ENCODE measurements at regions not wholly inside any gene's neighbourhood (a gene's known extent, or its start where the extent isn't known, plus 50 kb on each side); places are given as distances from the start of the nearest gene placed in this dataset.

DNA sequence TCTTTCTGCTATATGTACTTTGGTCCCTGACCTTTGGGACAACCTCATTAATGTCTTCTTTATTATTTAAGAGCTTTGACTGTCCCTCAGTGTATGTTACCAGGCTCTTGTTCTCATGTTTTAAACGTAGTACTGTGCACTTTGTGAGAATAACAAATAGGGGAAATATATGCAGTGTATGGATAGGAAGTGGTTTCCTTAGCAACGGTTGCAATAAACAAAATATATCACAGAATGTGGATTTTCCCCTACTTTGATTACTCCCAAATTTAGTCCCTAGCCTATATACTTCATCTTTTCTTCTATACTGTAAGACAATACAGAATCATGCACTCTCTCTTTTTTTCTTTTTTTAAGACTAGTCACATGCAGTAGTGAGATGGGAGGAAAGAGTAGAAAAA lies 123.8 kb upstream of the AKIRIN2 start:
- H3K9me3 ChIP-seq (ENCODE audit: control insufficient read depth, low read length), result no peaks in the 10 kb centered on the region
- H3K4me2 ChIP-seq (ENCODE audit: low read length), result no peak overlapping the region
- no peak overlapping the region for H2AFZ ChIP-seq
- no peak overlapping the region for H3K27ac ChIP-seq
- H3K27me3 ChIP-seq (ENCODE audit: control insufficient read depth, insufficient read depth, low read length), result no peaks in the 10 kb centered on the region
- H3K9ac ChIP-seq, result no peak overlapping the region
- TF ChIP-seq, protein P1, sequence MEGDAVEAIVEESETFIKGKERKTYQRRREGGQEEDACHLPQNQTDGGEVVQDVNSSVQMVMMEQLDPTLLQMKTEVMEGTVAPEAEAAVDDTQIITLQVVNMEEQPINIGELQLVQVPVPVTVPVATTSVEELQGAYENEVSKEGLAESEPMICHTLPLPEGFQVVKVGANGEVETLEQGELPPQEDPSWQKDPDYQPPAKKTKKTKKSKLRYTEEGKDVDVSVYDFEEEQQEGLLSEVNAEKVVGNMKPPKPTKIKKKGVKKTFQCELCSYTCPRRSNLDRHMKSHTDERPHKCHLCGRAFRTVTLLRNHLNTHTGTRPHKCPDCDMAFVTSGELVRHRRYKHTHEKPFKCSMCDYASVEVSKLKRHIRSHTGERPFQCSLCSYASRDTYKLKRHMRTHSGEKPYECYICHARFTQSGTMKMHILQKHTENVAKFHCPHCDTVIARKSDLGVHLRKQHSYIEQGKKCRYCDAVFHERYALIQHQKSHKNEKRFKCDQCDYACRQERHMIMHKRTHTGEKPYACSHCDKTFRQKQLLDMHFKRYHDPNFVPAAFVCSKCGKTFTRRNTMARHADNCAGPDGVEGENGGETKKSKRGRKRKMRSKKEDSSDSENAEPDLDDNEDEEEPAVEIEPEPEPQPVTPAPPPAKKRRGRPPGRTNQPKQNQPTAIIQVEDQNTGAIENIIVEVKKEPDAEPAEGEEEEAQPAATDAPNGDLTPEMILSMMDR (IDR thresholded peaks at IDR 0.05), result no peak
- no peaks in the 10 kb centered on the region for H3K4me1 ChIP-seq
- H3K4me3 ChIP-seq (ENCODE audit: low read depth, low read length), result no peak overlapping the region
- H3K36me3 ChIP-seq (ENCODE audit: control insufficient read depth, insufficient read depth, low read length), result no peaks in the 10 kb centered on the region
- H3K79me2 ChIP-seq, result no peaks in the 10 kb centered on the region

DNA sequence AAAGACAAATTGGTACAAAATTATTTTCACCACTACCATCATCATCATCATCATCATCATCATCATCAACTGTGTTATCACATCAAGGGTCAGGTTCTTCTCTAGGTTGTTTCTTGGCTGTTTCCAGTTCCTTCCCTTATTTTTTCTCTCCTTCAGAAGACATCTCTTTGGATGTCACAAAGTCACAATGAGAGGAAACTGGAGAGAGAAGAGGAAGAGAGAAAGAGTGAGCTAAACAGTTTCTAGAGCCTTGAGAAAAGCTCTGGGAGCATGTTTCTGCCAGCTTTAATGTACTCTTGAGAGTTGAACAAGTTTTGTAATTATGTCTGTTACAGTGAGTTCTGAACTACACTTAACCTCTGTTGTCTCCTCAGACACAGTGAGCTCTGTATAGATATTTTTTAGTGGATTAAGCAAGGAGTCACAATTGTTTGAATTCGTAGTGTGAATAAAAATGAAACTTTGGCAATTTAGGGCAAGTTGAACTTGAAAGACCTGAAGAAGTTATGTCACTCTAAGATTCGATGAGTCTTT lies 123.0 kb upstream of the AKIRIN2 start:
- TF ChIP-seq, protein P1 (IDR thresholded peaks at IDR 0.05), result no peak
- Histone ChIP-seq H3K4me2 (ENCODE audit: low read length) (no peak overlapping the region), H3K4me3 (ENCODE audit: low read depth, low read length) (no peak overlapping the region), H3K27ac (no peak overlapping the region), H3K27me3 (ENCODE audit: control insufficient read depth, insufficient read depth, low read length) (no peaks in the 10 kb centered on the region), H3K9ac (no peak overlapping the region), H3K36me3 (ENCODE audit: control insufficient read depth, insufficient read depth, low read length) (no peaks in the 10 kb centered on the region), H3K9me3 (ENCODE audit: control insufficient read depth, low read length) (no peaks in the 10 kb centered on the region), H2AFZ (no peak overlapping the region), H3K4me1 (no peaks in the 10 kb centered on the region), H3K79me2 (no peaks in the 10 kb centered on the region)

DNA sequence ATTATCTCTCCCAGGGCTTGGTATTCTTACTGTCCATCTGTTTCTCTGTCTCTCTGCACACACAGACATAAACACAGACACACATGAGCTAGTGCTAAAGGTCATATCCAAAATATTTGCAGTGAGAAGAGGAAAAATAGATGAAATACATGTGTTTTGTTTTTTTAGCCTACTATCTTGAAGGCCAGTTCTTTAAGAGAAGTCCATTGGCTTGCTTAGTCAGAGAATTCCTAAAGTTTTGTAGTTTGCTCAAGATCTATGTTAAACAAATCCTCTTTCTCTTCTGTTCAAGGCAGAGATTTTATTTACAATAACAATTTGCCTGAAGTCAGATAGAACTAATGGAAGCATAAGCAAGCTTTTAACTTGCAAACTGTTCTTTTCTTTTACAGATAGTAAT lies 120.0 kb upstream of the AKIRIN2 start:
- H3K4me2 ChIP-seq (ENCODE audit: low read length), result no peak overlapping the region
- H3K27ac ChIP-seq, result no peak overlapping the region
- no peaks in the 10 kb centered on the region for H3K79me2 ChIP-seq
- H3K9me3 ChIP-seq (ENCODE audit: control insufficient read depth, low read length), result no peaks in the 10 kb centered on the region
- H3K36me3 ChIP-seq (ENCODE audit: control insufficient read depth, insufficient read depth, low read length), result no peaks in the 10 kb centered on the region
- no peaks in the 10 kb centered on the region for H3K4me1 ChIP-seq
- no peak overlapping the region for H2AFZ ChIP-seq
- TF ChIP-seq, protein P1 (IDR thresholded peaks at IDR 0.05), result no peak
- no peak overlapping the region for H3K9ac ChIP-seq
- no peaks in the 10 kb centered on the region for H3K27me3 ChIP-seq (ENCODE audit: control insufficient read depth, insufficient read depth, low read length)
- H3K4me3 ChIP-seq (ENCODE audit: low read depth, low read length), result no peak overlapping the region

DNA sequence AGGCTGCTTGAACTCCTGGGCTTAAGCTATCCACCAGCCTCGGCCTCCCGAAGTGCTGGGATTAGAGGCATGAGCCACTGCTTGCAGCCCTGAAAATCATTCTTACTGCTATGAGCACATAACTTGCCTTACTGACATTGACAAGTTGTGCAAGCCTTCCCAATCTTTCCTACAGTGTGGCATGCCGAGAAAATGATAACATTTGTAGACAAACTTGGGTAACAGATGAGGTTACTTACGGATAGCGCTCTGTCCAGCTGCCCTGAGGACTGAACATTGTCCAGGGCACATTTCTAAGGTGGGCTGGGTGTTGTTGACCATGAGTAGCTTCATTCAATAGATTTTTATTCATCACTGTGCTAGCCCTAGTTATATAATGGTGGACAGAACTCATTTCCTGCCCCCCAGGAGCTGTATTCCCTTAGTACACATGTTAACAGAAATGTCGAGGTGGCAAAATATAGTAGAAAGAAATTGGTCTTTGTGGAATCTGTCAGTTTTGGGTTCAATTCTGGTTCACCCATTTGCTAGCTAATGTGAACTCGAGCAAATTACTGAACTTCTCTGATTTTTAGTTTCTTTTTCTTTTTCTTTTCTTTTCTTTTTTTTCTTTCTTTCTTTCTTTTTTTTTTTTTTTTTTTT lies 118.4 kb upstream of the AKIRIN2 start:
- Histone ChIP-seq H2AFZ (no peak overlapping the region), H3K4me3 (ENCODE audit: low read depth, low read length) (no peak overlapping the region), H3K9ac (no peak overlapping the region), H3K36me3 (ENCODE audit: control insufficient read depth, insufficient read depth, low read length) (no peaks in the 10 kb centered on the region), H3K79me2 (no peaks in the 10 kb centered on the region), H3K9me3 (ENCODE audit: control insufficient read depth, low read length) (no peaks in the 10 kb centered on the region), H3K27ac (no peak overlapping the region), H3K4me1 (no peaks in the 10 kb centered on the region), H3K27me3 (ENCODE audit: control insufficient read depth, insufficient read depth, low read length) (no peaks in the 10 kb centered on the region), H3K4me2 (ENCODE audit: low read length) (no peak overlapping the region)
- TF ChIP-seq, protein P1 (IDR thresholded peaks at IDR 0.05), result no peak

DNA sequence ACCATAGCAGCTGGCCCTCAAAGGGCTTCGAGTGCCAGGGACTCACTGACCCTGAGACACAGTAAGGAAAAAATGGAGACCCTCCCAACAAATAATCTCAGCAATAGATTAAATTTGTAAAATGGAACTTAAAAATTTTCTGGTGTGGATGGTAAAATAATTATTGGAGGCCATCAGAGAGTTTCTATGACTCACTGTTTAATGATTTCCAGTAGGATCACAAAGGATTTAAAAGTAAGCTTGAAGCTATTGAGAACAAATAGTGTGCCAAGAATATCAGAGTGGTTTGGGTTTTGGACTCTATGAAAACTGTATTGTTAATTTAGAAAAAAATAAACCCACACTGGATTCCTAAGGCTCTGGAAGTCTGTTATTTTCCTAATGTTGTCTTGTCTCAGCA lies 115.2 kb upstream of the AKIRIN2 start:
- Histone ChIP-seq H3K4me2 (ENCODE audit: low read length) (no peak overlapping the region), H3K36me3 (ENCODE audit: control insufficient read depth, insufficient read depth, low read length) (no peaks in the 10 kb centered on the region), H3K9ac (no peak overlapping the region), H3K4me3 (ENCODE audit: low read depth, low read length) (no peak overlapping the region), H3K27ac (no peak overlapping the region), H3K9me3 (ENCODE audit: control insufficient read depth, low read length) (no peaks in the 10 kb centered on the region), H3K4me1 (no peaks in the 10 kb centered on the region), H3K79me2 (no peaks in the 10 kb centered on the region), H3K27me3 (ENCODE audit: control insufficient read depth, insufficient read depth, low read length) (no peaks in the 10 kb centered on the region), H2AFZ (no peak overlapping the region)
- TF ChIP-seq, protein P1 (IDR thresholded peaks at IDR 0.05), result no peak
